IMR-90 (cell line): ENCODE measurements at regions not wholly inside any gene's neighbourhood (a gene's known extent, or its start where the extent isn't known, plus 50 kb on each side); places are given as distances from the start of the nearest gene placed in this dataset.

Experiments
- ATAC-seq: fragments of 200-7000 bp; cut with Tn5 transposase; 2 replicates; pipeline ENCODE4 v1.9.1; 2020; ENCODE audit warnings: low read depth, mild to moderate bottlenecking, moderate library complexity
- BruUV-seq: library from RNA; stranded (reverse); fragments of 400-500 nt; replicated peaks from 2 replicates; lab custom pipeline; 2021; lab: Mats Ljungman, UMichigan
- CTCF ChIA-PET: fragments of 300-600 bp; formaldehyde crosslinking; extraction: SDS; loops from one replicate; lab custom pipeline; 2021; ENCODE audit warnings: antibody characterized with exemption; lab: Yijun Ruan, JAX
- POLR2A ChIA-PET: fragments of 300-600 bp; sonication (Branson Sonifier 250); formaldehyde crosslinking; loops from one replicate; lab custom pipeline; 2022; ENCODE audit warnings: antibody characterized with exemption; ENCODE audit not compliant: unreplicated experiment; lab: Charles Lee
- DNase-seq: peaks from one replicate; pipeline ENCODE4 v3.0.0; 2013
- H2AFZ ChIP-seq: replicated peaks from 2 replicates; pipeline ENCODE3; 2013; ENCODE audit warnings: low read length, mild to moderate bottlenecking; ENCODE audit not compliant: poor library complexity
- H2AK5ac ChIP-seq: 2 replicates; pipeline ENCODE4 v1.6.1; 2013; ENCODE audit warnings: low read depth, low read length, inconsistent platforms
- H2AK9ac ChIP-seq: replicated peaks from 2 replicates; pipeline ENCODE3; 2013; ENCODE audit warnings: mild to moderate bottlenecking, low read depth, low read length, moderate library complexity; ENCODE audit not compliant: poor library complexity
- H2BK120ac ChIP-seq: 2 replicates; pipeline ENCODE4 v1.6.1; 2013; ENCODE audit warnings: low read depth, low read length, inconsistent platforms
- H2BK15ac ChIP-seq: 3 replicates; pipeline ENCODE4 v1.6.1; 2013; ENCODE audit warnings: low read depth, low read length, inconsistent platforms
- H2BK20ac ChIP-seq: 2 replicates; pipeline ENCODE4 v1.6.1; 2013; ENCODE audit warnings: low read depth, mild to moderate bottlenecking, inconsistent platforms, low read length, moderate library complexity
- H2BK5ac ChIP-seq: 2 replicates; pipeline ENCODE4 v1.6.1; 2013; ENCODE audit warnings: mild to moderate bottlenecking, low read depth, low read length, inconsistent platforms; ENCODE audit not compliant: poor library complexity, severe bottlenecking
- H3K14ac ChIP-seq: replicated peaks from 2 replicates; pipeline ENCODE4 v1.6.1; 2013; ENCODE audit warnings: low read depth, low read length, inconsistent platforms
- H3K18ac ChIP-seq: 2 replicates; pipeline ENCODE4 v1.6.1; 2013; ENCODE audit warnings: low read depth, low read length, control low read depth
- H3K23ac ChIP-seq: 2 replicates; pipeline ENCODE4 v1.6.1; 2013; ENCODE audit warnings: low read depth, low read length, inconsistent platforms
- H3K27ac ChIP-seq: 2 replicates; pipeline ENCODE4 v1.5.1; 2013; ENCODE audit warnings: mild to moderate bottlenecking, control low read depth, low read length; ENCODE audit not compliant: insufficient read depth
- H3K27me3 ChIP-seq: 2 replicates; pipeline ENCODE4 v1.6.1; 2013; ENCODE audit warnings: low read length; ENCODE audit not compliant: control insufficient read depth, insufficient read depth
- H3K36me3 ChIP-seq: 2 replicates; pipeline ENCODE4 v1.6.1; 2013; ENCODE audit warnings: low read length, mixed read lengths; ENCODE audit not compliant: control insufficient read depth, insufficient read depth
- H3K4ac ChIP-seq: 2 replicates; pipeline ENCODE4 v1.6.1; 2013; ENCODE audit warnings: low read depth, low read length, inconsistent platforms
- H3K4me1 ChIP-seq: 2 replicates; pipeline ENCODE4 v1.6.1; 2013; ENCODE audit warnings: low read length, mixed read lengths; ENCODE audit not compliant: control insufficient read depth, insufficient read depth
- H3K4me2 ChIP-seq: 2 replicates; pipeline ENCODE4 v1.6.1; 2013; ENCODE audit warnings: low read depth, mild to moderate bottlenecking, control low read depth, low read length, moderate library complexity
- H3K4me3 ChIP-seq: 2 replicates; pipeline ENCODE4 v1.5.1; 2013; ENCODE audit warnings: low read depth, mild to moderate bottlenecking, control low read depth, low read length, moderate library complexity; ENCODE audit not compliant: insufficient read depth
- H3K56ac ChIP-seq: 2 replicates; pipeline ENCODE4 v1.6.1; 2013; ENCODE audit warnings: low read length, inconsistent platforms; ENCODE audit not compliant: insufficient read depth; ENCODE audit errors: extremely low read depth
- H3K79me1 ChIP-seq, 2 experiments: 2 replicates each; pipeline ENCODE4 v1.6.1; 2013; ENCODE audit warnings: low read length in 2 of 2, inconsistent platforms in 1 of 2, low read depth in 1 of 2
- H3K9ac ChIP-seq: 2 replicates; pipeline ENCODE4 v1.6.1; 2013; ENCODE audit warnings: low read depth, low read length, control low read depth
- H3K9me1 ChIP-seq: 2 replicates; pipeline ENCODE4 v1.6.1; 2013; ENCODE audit warnings: low read length, inconsistent platforms; ENCODE audit not compliant: insufficient read depth
- H3K9me3 ChIP-seq: 2 replicates; pipeline ENCODE4 v1.6.1; 2013; ENCODE audit warnings: low read length; ENCODE audit not compliant: control insufficient read depth, insufficient read depth
- H4K20me1 ChIP-seq: 2 replicates; pipeline ENCODE4 v1.6.1; 2013; ENCODE audit warnings: low read length, inconsistent platforms; ENCODE audit not compliant: insufficient read depth
- H4K5ac ChIP-seq: 2 replicates; pipeline ENCODE4 v1.6.1; 2013; ENCODE audit warnings: mild to moderate bottlenecking, low read depth, low read length, control low read depth
- H4K8ac ChIP-seq, 2 experiments: 2 replicates each; pipeline ENCODE4 v1.6.1; 2013; ENCODE audit warnings: low read depth in 2 of 2, low read length in 2 of 2, control low read depth in 1 of 2, inconsistent platforms in 1 of 2
- H4K91ac ChIP-seq: 2 replicates; pipeline ENCODE4 v1.6.1; 2013; ENCODE audit warnings: low read depth, low read length, inconsistent platforms; ENCODE audit not compliant: insufficient read depth
- BHLHE40 ChIP-seq: fragments of 150-350 bp; IDR thresholded peaks from 2 replicates; pipeline ENCODE4 v1.6.1; 2016; ENCODE audit warnings: mild to moderate bottlenecking, low read depth, low read length
- CEBPB ChIP-seq: IDR thresholded peaks from 2 replicates; pipeline ENCODE4 v1.6.1; 2012; ENCODE audit warnings: low read depth, low read length, improper control_type of control experiment
- CHD1 ChIP-seq: IDR thresholded peaks from 2 replicates; pipeline ENCODE4 v1.6.1; 2012; ENCODE audit warnings: low read depth, low read length, improper control_type of control experiment
- CTCF ChIP-seq: conservative IDR thresholded peaks from 2 replicates; pipeline ENCODE4 v1.5.1; 2012; ENCODE audit warnings: mild to moderate bottlenecking, low read depth, low read length, improper control_type of control experiment
- ELK1 ChIP-seq: fragments of 150-350 bp; IDR thresholded peaks from 2 replicates; pipeline ENCODE4 v1.6.1; 2016; ENCODE audit warnings: low read depth, mild to moderate bottlenecking, low read length, moderate library complexity, borderline replicate concordance
- FOS ChIP-seq: fragments of 150-350 bp; IDR thresholded peaks from 2 replicates; pipeline ENCODE4 v1.6.1; 2016; ENCODE audit warnings: low read depth, low read length
- MAFK ChIP-seq: IDR thresholded peaks from 2 replicates; pipeline ENCODE4 v1.6.1; 2012; ENCODE audit warnings: low read depth, low read length, improper control_type of control experiment
- MAZ ChIP-seq: IDR thresholded peaks from 2 replicates; pipeline ENCODE4 v1.6.1; 2012; ENCODE audit warnings: low read depth, mild to moderate bottlenecking, low read length, improper control_type of control experiment, moderate library complexity, borderline replicate concordance
- NFE2L2 ChIP-seq: fragments of 150-350 bp; IDR thresholded peaks from 2 replicates; pipeline ENCODE4 v1.6.1; 2016; ENCODE audit warnings: low read depth, mild to moderate bottlenecking, low read length
- RAD21 ChIP-seq: IDR thresholded peaks from 2 replicates; pipeline ENCODE4 v1.6.1; 2012; ENCODE audit warnings: low read length, improper control_type of control experiment
- RCOR1 ChIP-seq: IDR thresholded peaks from 2 replicates; pipeline ENCODE4 v1.6.1; 2012; ENCODE audit warnings: mild to moderate bottlenecking, low read length, improper control_type of control experiment; ENCODE audit not compliant: insufficient replicate concordance
- RFX5 ChIP-seq: IDR thresholded peaks from 2 replicates; pipeline ENCODE4 v1.8.0; 2012; ENCODE audit warnings: low read depth, mild to moderate bottlenecking, low read length, moderate library complexity
- SMC3 ChIP-seq: fragments of 150-350 bp; IDR thresholded peaks from 2 replicates; pipeline ENCODE4 v1.6.1; 2016; ENCODE audit warnings: low read depth, mild to moderate bottlenecking, antibody characterized with exemption, low read length, moderate library complexity
- USF2 ChIP-seq: fragments of 150-350 bp; IDR thresholded peaks from 2 replicates; pipeline ENCODE4 v1.6.1; 2017; ENCODE audit warnings: mild to moderate bottlenecking, antibody characterized with exemption, low read length, low read depth
- dilution Hi-C: fragments of 300-500 bp; cut with HindIII; formaldehyde crosslinking; loops from one replicate; pipeline ENCODE4 v1.14.3; 2018; ENCODE audit warnings: low sequenced_read_pairs; ENCODE audit not compliant: unreplicated experiment
- in situ Hi-C: fragments of 300-500 bp; cut with MboI; formaldehyde crosslinking; loops from 3 replicates; pipeline ENCODE4 v1.14.3; 2019; ENCODE audit warnings: low sequenced_read_pairs, inconsistent platforms, mixed read lengths
- intact Hi-C: fragments of 100-400 bp; cut with micrococcal nuclease; formaldehyde crosslinking; loops from 2 replicates; pipeline ENCODE4 v1.10.0; 2022

GRCh38 chr10:64484811-64485330, 963.7 kb downstream of the REEP3 start:
- Histone ChIP-seq H3K23ac (no peak overlapping the region), H4K91ac (no peak overlapping the region), H2BK120ac (no peak overlapping the region), H3K14ac (no peak overlapping the region), H2BK5ac (no peak overlapping the region), H2AK9ac (no peak overlapping the region), H3K4me1 (no peaks in the 10 kb centered on the region), H2BK15ac (no peak overlapping the region), H2BK20ac (no peak overlapping the region), H2AFZ (no peak overlapping the region), H2AK5ac (no peak overlapping the region), H3K27me3 (no peaks in the 10 kb centered on the region), H3K9me3 (no peaks in the 10 kb centered on the region), H3K9me1 (no peaks in the 10 kb centered on the region), H3K27ac (no peak overlapping the region), H3K79me1 (no peaks in the 10 kb centered on the region), H3K4me2 (no peak overlapping the region), H3K4me3 (no peak overlapping the region), H4K20me1 (no peaks in the 10 kb centered on the region), H3K18ac (no peak overlapping the region), H4K8ac (no peak overlapping the region), H3K9ac (no peak overlapping the region), H3K4ac (no peak overlapping the region), H3K36me3 (no peaks in the 10 kb centered on the region), H4K5ac (no peak overlapping the region), H3K56ac (no peak overlapping the region)
- TF ChIP-seq BHLHE40 (no peak), SMC3 (no peak), CTCF (no peak), RCOR1 (no peak), CHD1 (no peak), RFX5 (no peak), MAZ (no peak), RAD21 (no peak), CEBPB (no peak), USF2 (no peak), MAFK (no peak), FOS (no peak), NFE2L2 (no peak), ELK1 (no peak)
- dilution Hi-C loops (no loop called here), intact Hi-C loops (no loop called here), in situ Hi-C loops (no loop called here)
- ATAC-seq = no peak
- no TSS peak for BruUV-seq
- DNase-seq = no peak
- CTCF ChIA-PET = no interaction called here
- POLR2A ChIA-PET = no interaction called here
